Progenitor cell of endocrine pancreas (in vitro differentiated cells): ENCODE measurements at regions not wholly inside any gene's neighbourhood (a gene's known extent, or its start where the extent isn't known, plus 50 kb on each side); places are given as distances from the start of the nearest gene placed in this dataset.

Experiments
- DNase-seq: peaks from one replicate; pipeline ENCODE4 v3.0.0; 2021; ENCODE audit warnings: low spot score; ENCODE audit not compliant: unreplicated experiment
- H3K27ac Mint-ChIP-seq: 2 replicates; pipeline ENCODE4 v1.8.0; 2021; ENCODE audit warnings: mild to moderate bottlenecking, moderate library complexity, mixed read lengths
- H3K27me3 Mint-ChIP-seq: 2 replicates; pipeline ENCODE4 v1.8.0; 2021; ENCODE audit warnings: mixed read lengths
- H3K36me3 Mint-ChIP-seq: 2 replicates; pipeline ENCODE4 v1.8.0; 2022; ENCODE audit warnings: mixed read lengths; ENCODE audit not compliant: insufficient read depth
- H3K4me1 Mint-ChIP-seq: 2 replicates; pipeline ENCODE4 v1.8.0; 2021; ENCODE audit warnings: low read depth, mixed read lengths
- H3K4me3 Mint-ChIP-seq: 2 replicates; pipeline ENCODE4 v1.8.0; 2021; ENCODE audit warnings: low read depth, mild to moderate bottlenecking, moderate library complexity, mixed read lengths
- H3K9me3 Mint-ChIP-seq: 2 replicates; pipeline ENCODE4 v1.8.0; 2021; ENCODE audit warnings: low read depth, mixed read lengths
- CTCF ChIP-seq: fragments of 200-600 bp; sonication (generic); IDR thresholded peaks from one replicate; pipeline ENCODE4 v1.5.0; 2021; ENCODE audit warnings: antibody characterized with exemption, mild to moderate bottlenecking; ENCODE audit not compliant: unreplicated experiment

GRCh38 chr9:129379886-129380285 lies 201.8 kb upstream of the IER5L start:
- Mint-ChIP-seq H3K27me3 (peaks cover 4% of the 10 kb centered on the region), H3K36me3 (no peaks in the 10 kb centered on the region), H3K27ac (no peak overlapping the region), H3K4me1 (peaks cover 12% of the 10 kb centered on the region), H3K4me3 (no peak overlapping the region), H3K9me3 (no peaks in the 10 kb centered on the region)
- no peak for TF ChIP-seq CTCF
- no peak for DNase-seq

- Mint-ChIP-seq H3K36me3 (no peaks in the 10 kb centered on the region), H3K4me1 (peaks cover 12% of the 10 kb centered on the region), H3K9me3 (no peaks in the 10 kb centered on the region), H3K27ac (no peak overlapping the region), H3K4me3 (no peak overlapping the region), H3K27me3 (peaks cover 4% of the 10 kb centered on the region)
- no peak for DNase-seq
- TF ChIP-seq CTCF = no peak
Observed at GRCh38 chr9:129379181-129379836, 201.2 kb upstream of the IER5L start.

- H3K4me3 Mint-ChIP-seq = no peak overlapping the region
- TF ChIP-seq CTCF = no peak
- H3K9me3 Mint-ChIP-seq = peaks cover 3% of the 10 kb centered on the region
- no peaks in the 10 kb centered on the region for H3K36me3 Mint-ChIP-seq
- DNase-seq = no peak
- no peak overlapping the region for H3K27ac Mint-ChIP-seq
- peaks cover 12% of the 10 kb centered on the region for H3K4me1 Mint-ChIP-seq
- H3K27me3 Mint-ChIP-seq = peaks cover 4% of the 10 kb centered on the region
Observed at GRCh38 chr9:129377931-129378661, 200.0 kb upstream of the IER5L start.

GRCh38 chr9:129377181-129377580 lies 199.1 kb upstream of the IER5L start:
- Mint-ChIP-seq H3K4me3 (no peak overlapping the region), H3K9me3 (peaks cover 3% of the 10 kb centered on the region), H3K4me1 (peaks cover 5% of the 10 kb centered on the region), H3K27me3 (peaks cover 4% of the 10 kb centered on the region), H3K36me3 (no peaks in the 10 kb centered on the region), H3K27ac (no peak overlapping the region)
- DNase-seq = no peak
- TF ChIP-seq CTCF = no peak

GRCh38 chr9:129375845-129376244 lies 197.8 kb upstream of the IER5L start:
- Mint-ChIP-seq H3K9me3 (peaks cover 3% of the 10 kb centered on the region), H3K36me3 (no peaks in the 10 kb centered on the region), H3K4me3 (no peak overlapping the region), H3K27ac (no peak overlapping the region), H3K4me1 (peaks cover 2% of the 10 kb centered on the region), H3K27me3 (peaks cover 4% of the 10 kb centered on the region)
- no peak for TF ChIP-seq CTCF
- no peak for DNase-seq
